Panc1 (cell line): ENCODE measurements at regions not wholly inside any gene's neighbourhood (a gene's known extent, or its start where the extent isn't known, plus 50 kb on each side); places are given as distances from the start of the nearest gene placed in this dataset.

Experiments used
- ATAC-seq: fragments of 200-7000 bp; cut with Tn5 transposase; 2 replicates; pipeline ENCODE4 v1.9.1; 2020; ENCODE audit warnings: mild to moderate bottlenecking, moderate library complexity
- BruUV-seq: library from RNA; stranded (reverse); fragments of 400-500 nt; replicated peaks from 2 replicates; lab custom pipeline; 2021; lab: Mats Ljungman, UMichigan
- CTCF ChIA-PET: fragments of 300-600 bp; sonication (Branson Sonifier 250); formaldehyde crosslinking; loops from one replicate; lab custom pipeline; 2022; ENCODE audit warnings: antibody characterized with exemption; lab: Charles Lee
- POLR2A ChIA-PET: fragments of 300-600 bp; sonication (Branson Sonifier 250); formaldehyde crosslinking; loops from one replicate; lab custom pipeline; 2022; ENCODE audit warnings: antibody characterized with exemption; lab: Charles Lee
- DNase-seq: peaks from one replicate; pipeline ENCODE4 v3.0.0-alpha.2; 2010; ENCODE audit warnings: low read depth, low spot score
- H3K27ac ChIP-seq: 2 replicates; pipeline ENCODE4 v1.5.1; 2011; ENCODE audit warnings: mild to moderate bottlenecking, low read length, inconsistent platforms
- H3K27me3 ChIP-seq: fragments of 200-500 bp; sonication (Bioruptor generic); 2 replicates; pipeline ENCODE4 v1.6.0; 2014; ENCODE audit warnings: low read length, inconsistent platforms; ENCODE audit not compliant: control insufficient read depth, insufficient read depth
- H3K36me3 ChIP-seq: fragments of 200-500 bp; sonication (Bioruptor generic); 2 replicates; pipeline ENCODE4 v1.5.1; 2014; ENCODE audit warnings: inconsistent platforms, mild to moderate bottlenecking, low read length, moderate library complexity; ENCODE audit not compliant: control insufficient read depth, insufficient read depth
- H3K4me1 ChIP-seq: 2 replicates; pipeline ENCODE4 v1.5.1; 2011; ENCODE audit warnings: inconsistent platforms, mild to moderate bottlenecking, low read length, moderate library complexity; ENCODE audit not compliant: control insufficient read depth, insufficient read depth
- H3K4me3 ChIP-seq, 2 experiments: 2 replicates each; pipeline ENCODE4 v1.5.1; 2011 to 2012; ENCODE audit warnings: low read depth in 2 of 2, low read length in 2 of 2, mild to moderate bottlenecking in 2 of 2, inconsistent platforms in 1 of 2, moderate library complexity in 1 of 2
- H3K9me3 ChIP-seq: fragments of 200-500 bp; sonication (Bioruptor generic); 2 replicates; pipeline ENCODE4 v1.5.1; 2014; ENCODE audit warnings: low read depth, mild to moderate bottlenecking, inconsistent platforms, low read length, moderate library complexity; ENCODE audit not compliant: control insufficient read depth, insufficient read depth
- POLR2AphosphoS5 ChIP-seq: IDR thresholded peaks from 2 replicates; pipeline ENCODE4 v1.6.1; 2012; ENCODE audit warnings: mild to moderate bottlenecking, low read depth, low read length, moderate library complexity
- REST ChIP-seq, 2 experiments: IDR thresholded peaks; 2 replicates each; pipeline ENCODE4 v1.6.1; 2011 to 2012; ENCODE audit warnings: low read depth in 2 of 2, control low read depth in 1 of 2, low read length in 1 of 2, mild to moderate bottlenecking in 1 of 2, moderate library complexity in 1 of 2; ENCODE audit not compliant: insufficient read depth in 1 of 2
- SIN3A ChIP-seq: IDR thresholded peaks from 2 replicates; pipeline ENCODE4 v1.6.1; 2012; ENCODE audit warnings: low read depth, mild to moderate bottlenecking, low read length, moderate library complexity, borderline replicate concordance; ENCODE audit not compliant: insufficient read depth
- TCF7L2 ChIP-seq: IDR thresholded peaks from 2 replicates; pipeline ENCODE4 v1.6.1; 2011; ENCODE audit warnings: mild to moderate bottlenecking, low read depth, low read length, inconsistent platforms
- in situ Hi-C: cut with HindIII; loops from 2 replicates; pipeline ENCODE4 v1.10.0; 2016; ENCODE audit warnings: low sequenced_read_pairs, low pct_unique_long_range_greater_than_20kb
- intact Hi-C: fragments of 100-400 bp; cut with micrococcal nuclease; formaldehyde crosslinking; loops from one replicate; pipeline ENCODE4 v1.10.0; 2022; ENCODE audit not compliant: unreplicated experiment
- TF ChIP-seq, protein P1 (sequence below): fragments of 450-650 bp; IDR thresholded peaks from 2 replicates; pipeline ENCODE4 v1.5.1; 2017; ENCODE audit warnings: mild to moderate bottlenecking

- DNase-seq (no peak), ATAC-seq (no peak)
- CTCF ChIA-PET, result no interaction called here
- POLR2A ChIA-PET, result no interaction called here
- in situ Hi-C loops, result no loop called here
- no peaks in the 10 kb centered on the region for H3K4me1 ChIP-seq
- TF ChIP-seq SIN3A (no peak), POLR2AphosphoS5 (no peak), REST (IDR thresholded peaks at IDR 0.05; ENCODE audit: insufficient read depth in 1 of 2, low read depth in 2 of 2, low read length in 1 of 2) (no peak), TCF7L2 (no peak)
- TF ChIP-seq, protein P1, sequence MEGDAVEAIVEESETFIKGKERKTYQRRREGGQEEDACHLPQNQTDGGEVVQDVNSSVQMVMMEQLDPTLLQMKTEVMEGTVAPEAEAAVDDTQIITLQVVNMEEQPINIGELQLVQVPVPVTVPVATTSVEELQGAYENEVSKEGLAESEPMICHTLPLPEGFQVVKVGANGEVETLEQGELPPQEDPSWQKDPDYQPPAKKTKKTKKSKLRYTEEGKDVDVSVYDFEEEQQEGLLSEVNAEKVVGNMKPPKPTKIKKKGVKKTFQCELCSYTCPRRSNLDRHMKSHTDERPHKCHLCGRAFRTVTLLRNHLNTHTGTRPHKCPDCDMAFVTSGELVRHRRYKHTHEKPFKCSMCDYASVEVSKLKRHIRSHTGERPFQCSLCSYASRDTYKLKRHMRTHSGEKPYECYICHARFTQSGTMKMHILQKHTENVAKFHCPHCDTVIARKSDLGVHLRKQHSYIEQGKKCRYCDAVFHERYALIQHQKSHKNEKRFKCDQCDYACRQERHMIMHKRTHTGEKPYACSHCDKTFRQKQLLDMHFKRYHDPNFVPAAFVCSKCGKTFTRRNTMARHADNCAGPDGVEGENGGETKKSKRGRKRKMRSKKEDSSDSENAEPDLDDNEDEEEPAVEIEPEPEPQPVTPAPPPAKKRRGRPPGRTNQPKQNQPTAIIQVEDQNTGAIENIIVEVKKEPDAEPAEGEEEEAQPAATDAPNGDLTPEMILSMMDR, result no peak
- no peaks in the 10 kb centered on the region for H3K9me3 ChIP-seq
- H3K27me3 ChIP-seq, result no peaks in the 10 kb centered on the region
- BruUV-seq, result no TSS peak
- intact Hi-C loops, result no loop called here
- H3K4me3 ChIP-seq, result no peak overlapping the region
- no peak overlapping the region for H3K27ac ChIP-seq
- H3K36me3 ChIP-seq, result no peaks in the 10 kb centered on the region
Observed at GRCh38 chr4:112751447-112751846, 114.5 kb downstream of the LARP7 start.

GRCh38 chr4:112752061-112752460 lies 115.1 kb downstream of the LARP7 start:
- no peaks in the 10 kb centered on the region for H3K9me3 ChIP-seq
- ChIA-PET POLR2A (no interaction called here), CTCF (no interaction called here)
- intact Hi-C loops (no loop called here), in situ Hi-C loops (no loop called here)
- H3K27me3 ChIP-seq, result no peaks in the 10 kb centered on the region
- no peaks in the 10 kb centered on the region for H3K4me1 ChIP-seq
- H3K27ac ChIP-seq, result no peak overlapping the region
- no peak for TF ChIP-seq REST (IDR thresholded peaks at IDR 0.05; ENCODE audit: insufficient read depth in 1 of 2, low read depth in 2 of 2, low read length in 1 of 2)
- TF ChIP-seq, protein P1, result no peak
- TF ChIP-seq POLR2AphosphoS5, result no peak
- no peak for TF ChIP-seq TCF7L2
- TF ChIP-seq SIN3A, result no peak
- no peak for DNase-seq
- H3K4me3 ChIP-seq, result no peak overlapping the region
- BruUV-seq, result no TSS peak
- H3K36me3 ChIP-seq, result no peaks in the 10 kb centered on the region
- ATAC-seq, result no peak
